GM18867 (cell line): ENCODE measurements at regions not wholly inside any gene's neighbourhood (a gene's known extent, or its start where the extent isn't known, plus 50 kb on each side); places are given as distances from the start of the nearest gene placed in this dataset.
"Not testable (repeated sequence)": the region's sequence is repeated elsewhere in the genome, so short reads cannot be mapped to it uniquely, and the experiment has no call there.

ENCODE experiments used
- ATAC-seq: cut with Tn5 transposase; IDR thresholded peaks from one replicate; pipeline ENCODE4 v1.9.1; 2021; ENCODE audit warnings: mild to moderate bottlenecking, moderate library complexity; ENCODE audit not compliant: unreplicated experiment

- ATAC-seq, result no peak
These were observed 350.5 kb upstream of the DAB2 start for GRCh38 chr5:39775086-39775796.

DNA sequence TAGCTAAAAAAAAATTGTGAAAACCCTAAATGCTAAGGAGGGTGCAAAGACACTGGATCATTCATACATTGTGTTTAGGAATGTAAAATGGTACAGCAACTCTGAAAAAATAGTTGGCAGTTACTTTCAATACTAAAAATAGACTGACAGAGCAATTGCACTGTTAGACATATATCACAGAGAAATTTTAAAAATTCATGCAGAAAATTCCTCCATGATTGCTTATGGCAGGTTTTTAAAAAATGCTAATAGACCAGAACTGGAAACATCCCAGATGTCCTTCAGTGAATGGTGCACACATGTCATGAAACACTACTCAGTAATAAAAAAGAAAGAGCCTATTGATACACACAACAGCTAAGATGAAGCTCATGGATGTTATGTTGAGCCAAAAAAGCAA, 349.8 kb upstream of the DAB2 start:
- no peak for ATAC-seq

- ATAC-seq, result no peak
These were observed 347.5 kb upstream of the DAB2 start for GRCh38 chr5:39772307-39772706.

DNA sequence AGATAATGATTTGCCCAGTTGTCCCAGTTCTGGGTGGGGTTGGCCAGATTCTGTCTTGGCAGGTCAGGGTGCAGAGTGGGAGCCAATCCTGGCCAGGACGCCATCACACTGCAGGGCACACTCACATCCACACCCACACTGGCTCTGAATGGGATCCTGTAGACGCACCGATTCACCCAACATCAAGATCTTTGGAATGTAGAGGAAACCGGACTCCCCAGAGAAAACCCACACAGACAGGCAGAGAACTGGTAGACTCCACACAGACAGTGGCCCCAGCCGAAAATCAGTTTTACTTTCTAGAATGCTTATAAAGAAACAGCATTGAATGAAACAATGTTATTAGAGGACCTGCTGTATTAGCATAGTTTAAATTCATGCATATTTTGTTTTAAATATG, 343.1 kb upstream of the DAB2 start:
- no peak for ATAC-seq

DNA sequence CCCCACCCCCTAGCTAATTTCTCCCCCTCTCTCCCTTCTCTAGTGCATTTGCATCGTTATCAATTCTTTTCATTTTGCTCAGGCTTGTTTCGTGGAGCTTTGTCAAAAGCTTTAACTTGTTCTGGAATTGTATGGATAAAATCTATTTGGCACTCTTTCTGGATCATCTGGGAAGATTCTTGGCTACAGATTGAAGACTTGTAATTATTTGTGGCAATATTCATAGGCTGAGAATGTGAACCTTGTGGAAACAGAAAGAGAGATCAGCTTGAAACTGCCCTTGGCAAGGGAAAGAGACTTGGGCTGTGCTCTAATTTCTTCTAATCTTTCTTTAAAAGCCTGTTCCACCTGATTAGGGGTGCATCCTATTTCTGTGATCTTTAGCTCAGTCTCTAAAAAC, 340.6 kb upstream of the DAB2 start:
- ATAC-seq, result no peak

DNA sequence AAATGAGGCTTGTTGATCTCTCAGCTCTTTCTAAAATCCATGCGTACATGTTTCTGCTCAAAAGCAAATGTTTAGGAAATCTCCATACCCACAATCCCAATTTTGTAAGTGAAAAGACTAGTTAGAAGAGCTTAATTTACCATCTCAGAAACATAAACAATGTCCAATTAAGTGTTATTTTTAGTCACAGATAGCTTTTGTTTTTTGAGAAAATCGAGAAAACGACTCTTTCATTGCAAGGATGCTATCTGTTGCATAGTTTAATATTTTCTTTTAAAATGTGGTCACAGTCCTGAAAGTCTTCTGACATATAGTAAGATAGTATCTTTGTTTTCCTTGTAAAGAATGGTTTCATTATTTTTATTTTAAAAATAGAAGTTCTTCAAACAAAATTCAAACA, 338.0 kb upstream of the DAB2 start:
- no peak for ATAC-seq

DNA sequence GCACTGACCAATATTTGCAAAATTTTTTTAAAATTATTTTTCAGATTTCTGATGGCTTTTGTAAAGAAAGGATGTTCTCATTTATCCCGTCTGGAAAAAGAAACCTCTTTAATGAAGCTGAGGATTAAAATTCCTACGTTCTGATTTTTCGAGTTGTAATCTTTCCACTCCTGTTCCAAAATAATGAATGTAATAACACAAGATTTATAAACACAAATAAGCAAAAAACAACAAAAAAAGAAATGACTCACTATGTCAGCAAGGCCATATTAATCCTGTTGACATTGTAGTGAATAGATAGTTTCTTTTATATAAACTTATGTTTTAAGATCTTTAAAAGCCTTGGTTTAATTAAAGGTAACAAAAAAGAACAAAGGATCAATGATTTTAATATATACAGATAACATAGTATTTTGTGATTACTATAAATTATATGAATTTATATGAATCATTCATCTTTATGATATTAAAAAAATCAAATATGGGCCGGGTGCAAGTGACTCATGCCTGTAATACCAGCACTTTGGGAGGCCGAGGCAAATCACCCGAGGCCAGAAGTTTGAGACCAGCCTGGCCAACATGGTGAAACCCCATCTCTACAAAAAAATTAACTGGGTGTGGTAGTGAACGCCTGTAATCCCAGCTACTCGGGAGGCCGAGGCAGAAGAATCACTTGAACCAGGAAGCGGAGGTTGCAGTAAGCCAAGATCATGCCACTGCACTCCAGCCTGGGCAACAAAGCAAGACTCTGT, 336.6 kb upstream of the DAB2 start:
- ATAC-seq, result no peak

DNA sequence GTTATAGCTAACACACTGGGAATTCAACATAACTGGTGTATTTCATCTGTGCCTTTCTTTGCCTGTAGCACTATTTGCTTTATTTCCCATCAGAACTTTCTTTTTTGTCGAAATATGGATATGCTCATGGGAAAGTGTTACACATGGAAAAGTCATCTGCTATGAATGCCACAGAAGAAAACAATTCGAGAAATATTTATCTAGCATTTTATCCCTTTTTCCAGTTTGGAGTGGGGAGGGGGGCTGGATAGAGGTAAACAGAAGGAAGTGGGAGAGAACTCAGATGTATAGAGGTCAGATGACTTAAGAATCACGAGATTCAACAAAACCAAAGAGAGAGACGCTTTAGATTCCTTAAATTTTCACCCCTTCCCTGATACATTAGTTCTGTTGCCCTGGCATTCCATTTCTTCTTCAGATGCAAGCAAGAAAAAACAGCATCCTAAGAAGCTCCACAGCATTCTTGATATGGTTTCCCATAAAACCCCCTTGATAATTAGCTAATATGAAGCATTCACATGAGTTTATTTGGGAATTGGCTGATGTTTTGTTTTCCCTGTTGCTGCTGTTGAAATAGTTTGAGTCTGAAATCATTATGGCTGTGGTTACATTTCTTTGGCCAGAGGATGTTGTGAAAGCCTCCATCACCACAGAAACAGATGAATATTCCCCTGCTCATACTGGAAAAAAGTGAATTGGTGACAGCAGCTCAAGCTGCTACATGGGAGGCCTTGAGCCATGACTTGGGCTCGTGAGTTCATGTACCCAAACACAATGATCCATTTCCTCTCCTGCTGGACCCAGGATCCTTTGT, 335.8 kb upstream of the DAB2 start:
- no peak for ATAC-seq

DNA sequence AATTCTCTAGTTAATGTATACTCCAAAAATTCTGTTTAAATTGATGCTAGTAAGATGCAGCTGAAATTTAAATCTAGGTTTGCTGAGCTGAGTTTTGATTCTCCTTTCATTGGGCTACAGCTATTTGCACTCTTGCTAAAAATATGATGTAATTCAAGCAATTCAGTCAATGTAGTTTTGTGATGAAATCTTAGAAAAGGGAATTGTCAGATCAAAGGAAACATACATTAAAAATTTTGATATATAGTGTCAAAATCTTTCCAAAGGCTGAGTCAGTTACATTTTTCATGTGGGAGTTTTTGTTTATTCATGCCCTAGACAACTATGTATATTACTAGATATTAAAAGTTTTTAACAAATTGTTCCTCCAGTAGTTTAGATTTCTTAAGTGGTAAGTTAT, 334.9 kb upstream of the DAB2 start:
- no peak for ATAC-seq

DNA sequence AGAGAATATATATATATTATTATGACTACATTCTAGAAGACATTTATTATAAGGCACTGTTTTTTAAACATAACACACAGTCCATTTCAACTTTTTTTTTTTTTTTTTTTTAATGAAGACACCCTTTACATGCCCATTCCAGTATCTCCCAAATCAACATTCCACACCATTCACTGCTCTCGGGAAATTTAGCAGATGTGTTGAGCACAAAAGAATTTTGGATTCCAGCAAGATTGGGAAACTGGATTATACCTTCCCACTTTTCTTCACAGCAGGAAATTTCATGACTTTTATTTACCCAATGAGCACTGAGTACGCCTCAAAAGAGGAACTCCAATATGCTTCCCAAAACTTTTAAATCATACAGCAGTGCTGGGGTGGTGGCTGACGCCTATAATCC, 333.6 kb upstream of the DAB2 start:
- no peak for ATAC-seq

DNA sequence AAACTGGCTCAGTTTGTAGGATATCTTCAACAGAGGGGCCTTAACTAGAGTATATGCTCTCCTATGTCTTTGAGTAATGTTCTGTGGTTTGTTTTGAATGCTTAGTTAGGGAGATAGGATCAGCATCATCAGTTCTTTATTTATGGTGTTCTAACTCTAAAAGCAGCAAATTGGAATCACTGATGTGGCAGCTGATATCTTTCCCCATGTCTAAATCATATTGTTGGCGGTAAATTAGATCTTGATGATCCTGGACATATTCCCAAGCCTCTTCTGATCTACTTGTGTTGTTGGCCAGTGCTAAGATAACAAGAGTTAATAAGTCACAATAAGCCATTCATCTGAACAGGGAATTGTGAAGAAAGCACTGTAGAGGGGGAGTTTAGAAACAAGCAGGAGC, 332.4 kb upstream of the DAB2 start:
- no peak for ATAC-seq

- ATAC-seq, result no peak
These were observed 331.2 kb upstream of the DAB2 start for GRCh38 chr5:39755986-39756385.

DNA sequence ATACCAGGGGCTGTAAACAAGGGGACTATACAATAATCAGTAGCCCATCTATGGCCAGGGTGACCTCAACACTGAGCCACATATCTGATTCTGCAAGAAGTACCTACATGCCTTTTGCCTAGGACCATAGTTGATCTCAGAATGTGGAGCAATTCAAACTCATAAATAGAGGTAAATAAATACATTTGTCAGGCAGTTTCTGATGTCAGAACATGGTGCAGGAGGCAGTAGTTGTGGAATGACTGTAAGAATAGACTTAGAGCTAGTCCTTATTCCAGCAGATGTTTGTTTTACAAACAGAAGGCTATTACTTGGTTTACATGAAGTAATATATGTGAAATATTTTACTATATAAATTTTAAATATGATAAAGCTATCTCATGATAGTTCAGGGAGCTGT, 330.7 kb upstream of the DAB2 start:
- ATAC-seq, result no peak

DNA sequence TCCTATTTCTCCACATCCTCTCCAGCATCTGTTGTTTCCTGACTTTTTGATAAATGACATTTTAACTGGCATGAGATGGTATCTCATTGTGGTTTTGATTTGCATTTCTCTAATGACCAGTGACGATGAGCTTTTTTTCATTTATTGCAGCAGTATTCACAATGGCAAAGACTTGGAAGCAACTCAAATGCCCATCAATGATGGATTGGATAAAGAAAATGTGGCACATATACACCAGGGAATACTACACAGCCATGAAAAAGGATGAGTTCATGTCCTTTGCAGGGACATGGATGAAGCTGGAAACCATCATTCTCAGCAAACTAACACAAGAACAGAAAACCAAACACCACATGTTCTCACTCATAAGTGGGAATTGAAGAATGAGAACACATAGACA, 329.0 kb upstream of the DAB2 start:
- ATAC-seq, result not testable (repeated sequence)

GRCh38 chr5:39750661-39751060, 325.9 kb upstream of the DAB2 start:
- no peak for ATAC-seq

DNA sequence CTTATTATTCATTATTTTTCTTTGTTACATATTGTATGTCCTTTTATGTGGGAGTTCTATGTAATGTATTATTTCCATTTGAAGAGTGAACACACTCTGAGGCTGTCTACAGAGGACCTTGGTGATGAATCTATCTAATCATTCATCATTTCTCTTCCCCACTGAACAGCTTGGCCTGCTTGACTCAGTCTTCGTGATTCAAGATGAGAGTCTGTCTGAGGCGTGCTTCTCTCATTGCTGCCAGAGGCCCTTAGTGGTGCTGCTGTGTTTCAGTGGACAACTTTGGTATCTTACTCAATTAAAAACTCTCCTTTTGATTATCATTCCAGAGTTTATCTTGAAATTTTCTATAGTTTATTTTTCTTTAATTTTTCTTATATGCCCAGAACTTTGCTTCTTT, 318.1 kb upstream of the DAB2 start:
- ATAC-seq, result no peak

DNA sequence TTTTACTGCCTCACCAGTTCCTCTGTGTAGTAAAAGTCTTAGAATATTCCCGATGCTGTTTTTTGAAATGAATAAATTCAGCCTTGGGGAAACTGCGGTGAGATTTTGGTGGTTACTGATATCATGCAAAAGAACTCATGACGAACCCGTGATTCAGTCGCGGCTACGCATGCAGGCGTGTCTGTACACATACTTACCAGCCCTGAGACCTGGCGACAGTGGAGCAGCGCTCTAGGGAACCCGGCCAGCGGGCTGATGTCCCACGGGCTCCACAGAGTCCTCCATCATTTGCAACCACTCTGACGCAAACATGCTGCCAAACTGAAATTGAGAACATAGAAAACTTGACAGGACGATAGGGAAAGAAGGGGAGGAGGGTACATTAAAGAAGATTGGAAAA, 315.6 kb upstream of the DAB2 start:
- no peak for ATAC-seq

DNA sequence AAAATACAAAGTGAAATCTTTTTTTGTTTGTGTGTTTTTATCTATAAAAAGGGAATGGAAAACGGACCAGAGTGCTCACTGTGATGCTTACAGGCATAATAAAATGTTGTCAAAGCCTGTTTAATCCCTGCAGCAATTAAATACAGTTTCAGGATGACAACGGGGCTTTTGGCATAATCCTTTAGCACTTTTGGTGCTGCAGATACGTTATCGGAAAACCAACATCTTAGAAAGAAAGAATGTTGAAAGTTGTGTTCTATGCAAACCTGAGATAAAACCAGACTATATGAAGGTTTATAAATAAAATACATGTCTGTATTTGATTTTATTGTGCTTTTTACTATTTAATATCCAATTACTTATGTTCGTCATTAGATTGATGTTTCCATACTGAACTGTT, 307.4 kb upstream of the DAB2 start:
- no peak for ATAC-seq

DNA sequence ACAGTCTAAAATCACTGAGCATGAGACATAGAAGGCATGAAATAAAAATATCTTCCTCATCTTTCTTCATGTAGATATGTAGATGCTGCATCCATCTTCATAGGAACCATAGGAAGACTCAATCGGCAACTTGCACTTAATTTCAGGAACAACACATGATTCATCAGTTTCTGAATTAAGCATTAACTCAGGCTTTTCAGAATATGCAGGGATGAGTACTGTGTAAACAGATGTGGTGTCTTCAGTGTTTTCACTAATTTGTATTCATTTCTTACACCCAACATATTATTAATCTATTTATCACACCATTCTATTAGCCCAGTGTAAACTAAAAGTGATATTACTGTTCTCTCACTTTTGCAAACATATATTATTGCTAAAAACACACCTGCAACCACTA, 305.9 kb upstream of the DAB2 start:
- ATAC-seq, result no peak

DNA sequence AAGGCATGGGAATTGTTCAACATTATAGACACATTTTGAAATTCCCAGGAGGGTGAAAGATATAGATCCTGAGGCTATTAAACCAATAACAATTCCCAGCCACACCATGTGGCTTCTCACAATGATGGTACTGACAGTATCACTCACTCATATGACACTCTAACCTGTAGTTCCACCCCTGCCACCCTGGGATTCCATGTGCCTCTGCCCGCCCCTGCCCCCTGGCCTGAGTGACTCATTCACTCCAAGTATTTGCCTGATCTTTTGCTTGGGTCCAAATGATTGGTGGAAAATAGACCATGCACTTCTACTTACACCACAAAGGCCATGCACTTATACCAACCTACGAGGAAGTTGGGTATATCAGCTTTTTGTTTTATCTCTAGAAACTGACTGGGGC, 305.2 kb upstream of the DAB2 start:
- ATAC-seq, result no peak

GRCh38 chr5:39726467-39726866, 301.7 kb upstream of the DAB2 start:
- no peak for ATAC-seq

GRCh38 chr5:39721394-39721793, 296.6 kb upstream of the DAB2 start:
- no peak for ATAC-seq
